HG03460 (cell line): ENCODE measurements at regions not wholly inside any gene's neighbourhood (a gene's known extent, or its start where the extent isn't known, plus 50 kb on each side); places are given as distances from the start of the nearest gene placed in this dataset.
"Not testable (repeated sequence)": the region's sequence is repeated elsewhere in the genome, so short reads cannot be mapped to it uniquely, and the experiment has no call there.

Experiments
- ATAC-seq: cut with Tn5 transposase; IDR thresholded peaks from one replicate; pipeline ENCODE4 v1.9.1; 2021; ENCODE audit not compliant: unreplicated experiment

DNA sequence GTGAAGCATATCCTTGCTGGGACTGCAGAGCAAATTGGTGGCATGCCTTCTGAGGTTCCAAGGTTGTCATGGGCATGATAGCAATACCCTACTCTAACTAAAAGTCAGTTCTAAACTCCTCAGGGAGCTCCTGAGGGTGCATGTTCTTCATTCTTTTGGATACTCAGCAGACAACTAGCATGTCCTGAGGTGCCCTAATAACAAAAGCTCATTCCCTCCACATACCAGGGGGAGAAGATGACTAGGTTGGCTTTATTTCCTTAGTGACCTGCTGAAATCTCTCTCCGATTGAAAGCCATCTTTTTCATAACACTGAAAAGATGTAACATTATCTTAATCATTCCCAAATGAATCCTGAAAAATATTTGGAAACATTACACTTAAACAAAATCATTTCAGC lies 188.7 kb upstream of the IGF1 start:
- ATAC-seq = no peak

DNA sequence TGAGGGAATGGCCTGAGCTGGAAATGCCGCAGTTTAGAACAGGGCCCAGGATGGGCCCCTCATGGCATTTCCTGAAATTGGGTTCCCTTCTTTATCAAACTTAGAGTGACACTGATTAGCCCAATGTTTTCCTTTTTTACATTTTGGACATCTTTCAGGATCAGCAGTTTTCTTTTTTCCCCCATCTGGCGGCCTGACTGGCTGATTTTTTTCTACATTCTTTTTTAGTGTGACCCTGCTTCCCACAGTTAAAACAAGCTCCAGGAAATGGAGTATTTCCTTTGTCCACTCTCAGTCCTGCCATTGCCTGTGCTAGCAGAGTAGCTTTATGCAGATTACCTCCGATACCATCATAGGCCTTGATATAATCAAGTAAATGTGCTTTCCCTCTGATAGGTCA lies 185.8 kb upstream of the IGF1 start:
- not testable (repeated sequence) for ATAC-seq

DNA sequence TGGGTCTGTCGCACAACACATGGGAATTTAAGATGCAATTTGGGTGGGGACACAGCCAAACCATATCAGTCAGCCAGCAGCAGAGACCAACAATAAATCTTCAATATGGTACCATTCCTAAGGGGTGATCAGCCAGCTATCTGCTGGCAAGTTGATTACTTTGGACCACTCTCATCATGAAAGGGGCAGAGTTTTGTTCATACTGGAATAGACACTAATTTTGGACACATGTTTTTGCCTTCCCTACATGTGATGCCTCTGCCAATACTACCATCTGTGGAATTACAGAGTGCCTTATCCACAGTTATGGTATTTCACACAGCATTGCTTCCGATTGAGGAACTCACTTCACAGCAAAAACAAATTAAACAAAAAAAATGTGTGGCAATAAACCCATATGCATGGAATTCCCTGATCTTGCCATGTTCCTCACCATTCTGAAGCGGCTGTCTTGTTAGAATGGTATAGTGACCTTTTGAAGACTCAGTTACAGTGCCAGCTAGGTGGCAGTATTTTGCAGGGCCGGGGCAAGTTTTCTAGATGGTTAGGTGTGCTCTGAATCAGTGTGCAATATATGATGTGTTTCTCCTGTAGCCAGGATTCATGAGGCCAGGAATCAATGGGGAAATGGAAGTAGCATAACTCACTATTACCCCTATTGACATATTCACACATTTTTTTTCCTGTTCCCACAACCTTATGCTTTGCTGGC lies 179.0 kb upstream of the IGF1 start:
- ATAC-seq = no peak

DNA sequence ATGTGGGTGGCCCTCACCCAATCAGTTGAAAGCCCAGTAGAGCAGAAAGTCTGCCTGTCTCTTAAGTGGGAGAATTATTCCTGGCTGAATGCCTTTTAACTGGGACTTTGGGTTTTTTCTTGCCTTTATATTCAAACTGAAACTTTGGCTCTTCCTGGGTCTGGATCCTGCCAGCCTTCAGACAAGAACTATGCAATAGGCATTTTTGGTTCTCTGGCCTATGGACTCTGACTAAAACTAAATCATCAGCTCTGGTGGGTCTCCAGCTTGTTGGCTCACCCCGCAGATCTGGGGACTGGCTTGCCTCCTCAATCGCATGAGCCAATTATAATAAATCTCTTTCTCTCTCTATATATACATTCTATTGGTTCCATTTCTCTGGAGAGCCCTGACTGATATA lies 173.0 kb upstream of the IGF1 start:
- no peak for ATAC-seq

DNA sequence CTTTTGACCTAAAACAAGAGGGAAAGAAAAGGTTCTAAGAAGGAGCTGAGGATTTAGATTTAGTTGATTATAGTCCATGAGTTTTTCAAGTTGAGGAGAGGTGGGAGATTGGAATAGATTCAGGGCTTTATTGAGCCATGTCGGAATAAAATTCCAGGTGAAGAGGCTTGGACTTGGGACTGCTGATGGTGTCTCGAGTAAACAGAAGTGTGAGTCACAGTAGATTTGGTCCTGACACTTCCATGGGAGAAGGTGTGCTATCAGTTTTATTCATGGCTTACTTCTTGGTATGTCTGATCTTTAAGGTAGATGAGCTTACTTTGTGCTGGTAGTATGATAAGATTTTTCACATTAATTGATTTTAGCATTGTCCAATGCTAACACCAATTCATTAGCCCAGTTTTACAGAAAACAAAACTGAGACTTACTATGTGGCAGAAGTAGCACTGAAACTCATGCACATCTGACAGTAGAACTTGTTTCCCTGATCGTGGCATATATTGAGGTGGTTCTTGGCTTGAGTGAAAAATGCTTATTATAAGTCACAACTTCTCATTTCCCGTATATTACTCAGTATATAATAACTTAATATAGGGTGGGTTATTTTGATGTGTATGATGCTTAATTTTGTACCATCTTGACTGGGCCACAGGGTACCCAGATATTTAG lies 172.4 kb upstream of the IGF1 start:
- no peak for ATAC-seq

DNA sequence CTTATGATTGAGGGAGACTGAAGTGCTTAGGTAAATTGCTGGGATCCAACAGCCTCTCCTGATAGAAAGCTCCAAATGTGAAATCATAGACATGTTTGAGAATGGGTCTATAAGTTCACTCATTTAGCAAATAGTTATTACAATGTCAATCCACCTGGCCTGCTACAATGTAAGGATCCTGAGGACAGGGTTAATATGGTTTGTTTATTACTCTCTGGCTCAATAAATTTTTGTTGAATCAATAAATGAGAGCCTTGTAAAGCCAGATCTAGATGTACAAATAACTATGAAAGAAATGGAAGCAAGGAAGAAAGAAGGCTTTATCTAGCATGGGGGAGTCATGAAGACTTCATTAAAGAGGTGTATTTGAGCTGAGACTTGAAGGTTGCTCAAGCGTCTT lies 165.6 kb upstream of the IGF1 start:
- ATAC-seq = no peak

DNA sequence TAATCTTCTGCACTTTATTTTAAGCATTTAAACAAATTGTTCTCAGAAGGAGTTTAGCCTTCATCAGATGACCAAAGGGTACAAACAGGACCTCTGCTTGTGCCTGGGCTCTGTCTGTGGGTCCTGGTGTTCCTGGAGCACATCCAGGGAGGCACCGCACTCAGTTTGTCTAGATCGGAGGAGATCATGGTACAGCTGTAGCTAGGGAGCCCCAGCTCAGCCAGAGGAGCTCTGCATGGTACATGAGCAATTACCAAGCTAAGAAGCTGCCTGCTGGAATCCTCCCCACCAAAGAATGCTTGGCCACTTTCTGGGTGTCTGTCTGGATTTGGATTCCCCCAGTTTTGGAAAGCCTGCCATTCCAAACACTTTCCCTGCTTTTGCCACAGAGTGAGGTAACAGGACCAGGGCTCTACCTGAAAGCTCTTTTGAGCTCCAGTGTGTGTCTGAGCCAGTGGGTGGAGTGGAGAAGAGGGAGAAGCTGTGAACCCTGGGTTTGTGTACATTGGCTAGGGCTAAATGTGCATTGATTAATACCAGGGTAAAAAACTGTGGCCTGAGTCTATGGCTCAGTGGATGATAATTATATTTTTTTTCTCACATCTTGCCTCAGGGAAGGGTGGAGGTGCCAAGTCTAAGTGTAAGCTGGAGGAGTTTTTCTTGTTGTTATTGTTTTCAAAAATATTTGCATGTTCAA lies 163.7 kb upstream of the IGF1 start:
- ATAC-seq = no peak

DNA sequence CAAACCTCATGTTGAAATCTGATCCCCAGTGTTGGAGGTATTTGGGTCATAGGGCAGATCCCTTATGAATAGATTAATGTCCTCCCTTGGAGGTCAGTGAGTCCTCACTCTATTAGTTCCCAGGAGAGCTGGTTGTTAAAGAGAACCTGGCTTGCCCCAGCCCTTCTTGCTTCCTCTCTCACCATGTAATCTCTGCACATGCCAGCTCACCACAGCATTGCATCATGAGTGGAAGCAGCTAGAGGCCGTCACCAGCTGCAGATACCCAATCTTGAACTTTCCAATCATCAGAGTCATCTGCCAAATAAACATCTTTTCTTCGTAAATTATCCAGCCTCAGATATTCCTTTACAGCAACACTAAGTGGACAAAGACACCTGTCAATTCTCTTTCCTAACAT lies 161.8 kb upstream of the IGF1 start:
- no peak for ATAC-seq

DNA sequence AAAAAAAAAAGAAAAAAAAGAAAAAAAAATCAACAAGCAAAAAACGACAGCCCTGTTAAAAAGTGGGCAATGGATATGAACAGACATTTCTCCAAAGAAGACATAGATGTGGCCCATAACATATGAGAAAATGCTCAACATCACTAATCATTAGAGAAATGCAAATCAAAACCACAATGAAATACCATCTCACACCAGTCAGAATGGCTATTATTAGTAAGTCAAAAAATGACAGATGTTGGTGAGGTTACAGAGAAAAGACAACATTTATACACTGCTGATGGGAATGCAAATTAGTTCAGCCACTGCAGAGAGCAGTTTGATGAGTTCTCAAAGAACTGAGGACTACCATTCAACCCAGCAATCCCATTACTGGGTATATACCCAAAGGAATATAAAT lies 160.3 kb upstream of the IGF1 start:
- peak; percentile 54 for ATAC-seq

DNA sequence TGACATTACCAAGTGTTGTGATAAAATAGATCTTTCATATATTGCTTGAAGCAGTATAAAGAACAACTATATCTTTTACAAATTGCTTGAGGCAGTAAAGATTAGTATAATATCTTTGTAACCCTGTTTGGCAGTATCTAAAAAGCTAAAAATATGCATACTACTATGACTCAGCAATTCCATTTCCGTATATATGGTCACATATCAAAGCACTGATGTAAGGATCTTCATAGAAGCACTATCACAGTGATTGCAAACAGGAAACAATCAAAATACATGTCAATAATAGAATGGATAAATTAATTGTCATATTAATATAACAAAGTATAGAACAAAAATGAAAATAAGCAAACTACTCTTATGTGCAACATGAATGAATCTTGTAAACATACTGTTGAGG lies 158.4 kb upstream of the IGF1 start:
- no peak for ATAC-seq

DNA sequence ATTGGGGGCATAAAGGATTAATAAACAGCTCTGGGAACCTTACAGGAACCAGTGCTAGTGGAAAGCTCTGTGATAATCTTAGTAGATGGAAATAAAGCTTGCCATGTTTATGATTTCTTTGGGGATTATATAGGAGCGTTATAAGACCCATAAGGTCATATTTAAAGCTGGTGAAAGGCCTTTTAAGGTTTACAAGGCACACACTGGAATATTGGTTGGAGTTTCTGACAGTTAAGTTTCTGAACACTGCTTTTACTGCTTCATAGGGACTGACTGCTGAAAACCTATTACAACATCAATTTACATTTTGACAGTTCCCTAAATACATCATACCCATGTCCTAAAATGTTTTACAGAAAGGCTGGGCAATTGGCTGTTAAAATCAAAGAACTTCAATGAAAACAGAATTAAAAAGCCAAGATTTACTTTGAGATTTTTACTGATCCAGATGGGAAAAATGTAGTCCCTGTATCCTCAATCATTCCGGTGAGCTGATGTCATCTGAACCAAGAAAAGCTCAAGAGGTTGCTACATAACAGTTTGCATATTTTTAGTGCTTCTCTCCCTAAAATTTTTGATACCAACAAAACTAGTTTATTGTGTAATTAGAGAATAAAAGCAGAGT lies 153.7 kb upstream of the IGF1 start:
- no peak for ATAC-seq

DNA sequence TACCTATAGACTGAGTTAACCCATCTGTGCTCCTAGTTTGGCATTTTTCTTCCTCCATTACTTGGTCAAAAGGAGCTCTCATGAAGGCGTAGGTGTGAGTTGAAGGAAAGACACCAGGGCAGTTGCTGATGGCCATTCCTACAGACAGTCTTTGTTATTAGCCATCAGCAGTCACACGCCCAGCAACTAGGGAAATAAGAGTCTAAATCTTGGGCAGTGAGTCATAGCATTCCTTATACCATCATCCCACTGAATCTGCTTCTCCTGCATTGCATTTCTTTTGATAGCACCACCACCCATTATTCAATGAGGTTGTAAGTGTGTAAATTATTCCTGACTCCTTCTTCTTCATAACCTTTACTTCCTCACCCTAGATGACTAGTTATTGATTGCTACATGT lies 150.9 kb upstream of the IGF1 start:
- no peak for ATAC-seq

DNA sequence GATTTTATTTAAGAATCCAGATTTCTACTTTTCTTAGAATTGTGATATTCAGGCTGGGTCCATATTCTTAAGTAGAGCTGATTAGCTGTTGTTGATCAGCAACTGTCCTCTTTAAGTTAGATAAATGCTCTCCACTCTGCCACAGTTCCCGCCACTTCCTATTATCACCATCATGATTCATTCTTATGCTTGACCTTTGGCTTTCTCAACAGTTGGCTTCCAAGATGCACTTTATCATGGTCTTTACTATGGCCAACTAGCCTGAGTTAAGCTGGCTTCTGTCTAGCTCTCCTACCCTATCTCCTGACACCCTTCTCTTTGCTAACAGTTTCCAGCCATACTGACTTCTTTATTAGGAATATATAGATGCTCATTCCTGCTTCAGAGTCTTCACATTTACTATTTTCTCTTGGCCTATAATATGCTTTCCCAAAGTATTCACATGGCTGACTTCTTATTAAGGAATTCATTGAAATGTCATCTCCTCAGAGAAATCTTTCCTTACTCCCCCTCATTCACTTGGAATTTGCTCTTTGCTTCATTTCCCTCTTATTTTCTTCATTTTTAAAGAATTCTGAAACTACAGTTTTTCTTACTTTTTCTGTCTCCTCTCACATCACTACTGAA lies 149.0 kb upstream of the IGF1 start:
- ATAC-seq = no peak

DNA sequence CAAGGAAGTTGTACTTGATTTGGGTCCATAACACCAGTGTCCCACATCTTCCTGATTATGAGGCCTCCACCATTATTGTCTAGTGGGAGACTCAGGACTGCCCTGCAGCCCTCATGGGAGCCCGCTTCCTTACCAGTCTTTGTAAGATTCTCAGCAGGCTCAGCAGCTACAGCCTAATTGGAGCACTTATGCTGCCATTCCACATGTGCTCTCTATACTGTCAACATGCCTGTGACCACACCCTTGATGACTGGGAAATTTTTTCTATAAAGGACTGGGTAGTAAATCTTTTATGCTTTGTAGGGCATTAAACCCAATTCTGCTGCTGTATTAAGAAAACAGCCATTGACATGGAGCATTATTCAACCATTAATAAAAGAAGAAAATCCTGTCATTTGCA lies 145.5 kb upstream of the IGF1 start:
- no peak for ATAC-seq

DNA sequence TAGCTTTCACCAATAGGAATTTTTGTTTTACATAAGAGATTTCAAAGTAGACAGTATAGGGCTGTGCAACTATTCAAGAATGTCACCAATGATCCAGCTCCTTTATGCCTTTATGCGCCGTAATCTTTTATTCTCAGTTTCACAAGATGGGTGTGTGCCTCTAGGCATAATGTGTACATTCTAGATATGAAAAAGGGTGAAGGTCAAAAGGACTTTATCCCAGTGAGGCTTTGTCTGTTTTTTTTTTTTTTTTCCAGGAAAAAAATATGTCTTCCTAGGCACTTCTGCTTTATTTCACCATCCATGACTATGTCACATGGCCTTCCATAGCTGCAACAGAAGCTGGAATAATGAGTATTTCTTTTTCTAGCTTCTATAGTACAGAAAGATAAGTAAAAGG lies 142.3 kb upstream of the IGF1 start:
- no peak for ATAC-seq

DNA sequence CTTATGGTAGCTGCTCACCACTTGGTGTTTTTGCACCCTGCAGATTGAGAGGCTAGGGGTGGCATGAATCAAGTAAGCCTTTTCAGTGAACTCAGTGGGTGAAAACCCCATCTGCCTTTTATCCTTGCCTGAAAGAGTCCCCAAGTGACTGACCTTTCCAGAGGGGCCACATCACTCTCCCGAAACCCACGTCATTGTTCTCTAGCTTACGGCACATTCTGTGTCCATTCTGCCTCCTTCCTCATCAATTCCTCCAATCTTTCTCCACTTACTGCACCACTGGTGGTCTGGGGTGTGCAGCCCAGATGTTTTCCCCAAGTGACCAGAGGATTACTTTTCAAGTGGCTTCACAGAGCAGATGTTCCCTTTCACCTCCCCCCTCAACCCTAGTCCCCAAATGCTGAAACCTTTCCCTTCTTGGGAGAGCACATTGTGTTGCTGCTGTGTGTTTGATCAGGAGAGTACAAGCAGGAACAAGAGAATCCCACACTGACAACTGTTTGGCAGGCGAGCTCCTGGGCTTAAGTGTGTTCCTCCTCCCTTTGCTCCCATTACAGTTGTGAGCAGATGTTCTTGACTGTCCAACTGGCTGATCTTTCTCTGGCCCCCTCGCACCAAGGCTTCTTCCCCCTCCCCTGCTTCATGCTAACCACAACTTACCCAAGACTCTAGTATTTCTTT lies 138.0 kb upstream of the IGF1 start:
- ATAC-seq = no peak

DNA sequence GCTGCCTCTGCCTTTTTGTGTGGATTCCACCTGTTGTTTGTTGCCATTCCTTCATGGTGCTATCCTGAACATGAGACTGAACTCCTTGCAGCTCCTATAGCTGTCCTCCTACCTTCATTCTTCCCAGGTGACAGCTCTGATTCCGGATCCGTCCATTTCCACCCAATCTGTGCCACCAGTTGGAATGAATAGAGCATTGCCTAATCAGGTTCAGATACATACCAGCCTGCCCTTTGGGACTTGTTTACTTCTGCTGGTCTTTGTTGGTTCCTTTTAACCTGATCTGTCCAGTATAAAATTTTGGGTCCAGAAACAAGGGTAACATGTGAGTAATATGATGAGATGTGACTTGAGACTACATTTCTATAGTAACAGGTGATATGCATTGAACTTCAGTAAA lies 136.3 kb upstream of the IGF1 start:
- no peak for ATAC-seq

DNA sequence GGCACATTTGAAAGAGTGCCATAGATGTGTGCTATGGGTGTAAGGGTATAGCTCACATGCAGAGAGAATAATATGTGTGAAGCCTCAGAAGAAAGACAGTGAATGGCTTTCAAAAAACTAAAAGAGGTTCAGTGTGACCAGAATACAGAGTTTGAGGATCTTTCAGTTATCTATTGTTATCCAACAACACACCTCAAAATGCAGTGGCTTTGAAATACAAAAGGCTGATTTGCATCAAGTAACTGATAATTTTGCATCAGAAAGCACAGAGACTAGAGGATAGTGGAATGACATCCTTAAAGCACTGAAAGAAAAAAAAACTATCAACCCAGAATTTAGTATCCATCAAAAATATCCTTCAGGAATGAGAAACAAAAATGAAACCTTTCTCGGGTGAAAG lies 131.6 kb upstream of the IGF1 start:
- ATAC-seq = no peak

DNA sequence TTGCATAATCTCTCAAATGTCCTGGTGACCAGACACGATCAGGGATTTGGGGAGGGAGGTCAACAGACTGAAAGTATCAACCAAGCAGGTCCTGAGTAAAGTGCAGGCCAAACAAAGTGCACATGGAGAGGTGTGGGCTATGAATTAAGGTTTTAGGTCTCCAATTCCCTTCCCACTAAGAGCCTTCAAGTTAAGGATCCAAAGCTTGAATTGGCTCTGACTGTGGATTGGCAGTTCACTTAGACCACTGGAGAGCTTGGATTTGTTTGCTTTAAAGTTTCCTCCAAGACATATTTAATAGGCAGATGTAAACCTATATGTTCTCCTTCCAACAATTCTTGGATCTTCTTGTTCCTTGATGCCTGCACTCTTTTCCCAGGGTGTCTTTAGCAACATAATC lies 129.6 kb upstream of the IGF1 start:
- no peak for ATAC-seq

DNA sequence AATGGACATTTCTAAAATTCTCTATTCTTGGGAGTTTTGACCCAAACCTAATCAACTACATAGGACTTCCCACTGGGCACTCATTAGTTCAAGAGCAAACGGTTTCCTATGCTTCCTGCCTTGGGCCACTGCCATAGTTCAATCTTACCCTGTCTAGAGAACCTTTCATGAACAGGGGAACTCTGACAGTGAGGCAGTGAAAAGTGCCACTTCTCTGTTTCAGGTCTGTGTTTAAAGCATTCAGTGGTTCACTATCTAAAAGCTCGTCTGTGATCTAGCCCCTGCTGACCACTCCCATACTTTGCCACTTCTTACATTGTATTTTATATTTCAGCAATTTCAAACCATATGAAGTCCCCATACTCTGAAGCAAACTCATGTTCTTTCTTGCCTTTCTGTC lies 122.7 kb upstream of the IGF1 start:
- no peak for ATAC-seq

DNA sequence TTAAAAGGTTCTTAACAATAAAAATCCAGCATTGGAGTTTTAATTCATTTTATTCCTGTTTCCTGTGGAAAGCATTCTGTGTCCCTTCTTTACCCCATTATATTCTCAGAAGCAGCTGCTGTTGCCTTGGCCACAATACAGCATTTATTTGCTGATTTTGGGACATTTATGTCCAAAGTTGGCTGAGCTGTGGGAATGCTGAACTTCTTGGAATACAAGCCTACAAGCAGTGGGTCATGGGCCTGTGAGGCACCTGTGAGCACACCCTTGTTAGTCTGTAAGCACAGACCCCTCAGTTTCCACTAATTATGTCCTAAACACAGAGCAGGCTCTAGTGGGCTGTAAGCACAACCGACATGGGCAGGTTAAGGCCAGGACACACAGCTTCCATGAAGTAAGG lies 122.2 kb upstream of the IGF1 start:
- ATAC-seq = no peak
